CD14-positive monocyte (primary cell): ENCODE measurements at regions not wholly inside any gene's neighbourhood (a gene's known extent, or its start where the extent isn't known, plus 50 kb on each side); places are given as distances from the start of the nearest gene placed in this dataset.

Experiments used
- DNase-seq, 3 donors: peaks; one replicate each; pipeline ENCODE4 v3.0.0-alpha.2; 2011 to 2022
- H2AFZ ChIP-seq: 2 replicates; pipeline ENCODE4 v1.6.0; 2012; ENCODE audit warnings: mild to moderate bottlenecking, low read depth, low read length, inconsistent platforms; ENCODE audit not compliant: insufficient read depth, poor library complexity, severe bottlenecking
- H3K27ac ChIP-seq, 2 donors: 1 replicate in 1 of 2; 2 replicates in 1 of 2; pipeline ENCODE4 v1.5.1; 2012 to 2013; ENCODE audit warnings: low read length in 2 of 2, control low read depth in 1 of 2, inconsistent platforms in 1 of 2, low read depth in 1 of 2, mild to moderate bottlenecking in 1 of 2
- H3K27me3 ChIP-seq, 2 donors: one replicate each; pipeline versions ENCODE4 v1.6.0 to v1.6.1; 2011 to 2013; ENCODE audit warnings: low read length in 2 of 2; ENCODE audit not compliant: control insufficient read depth in 2 of 2, insufficient read depth in 2 of 2
- H3K36me3 ChIP-seq, 2 donors: replicated peaks in 1 of 2; 1 replicate in 1 of 2; 2 replicates in 1 of 2; pipeline versions ENCODE4 v1.5.1 to v1.6.1; 2012 to 2013; ENCODE audit warnings: low read length in 2 of 2, control low read depth in 1 of 2, inconsistent platforms in 1 of 2, mild to moderate bottlenecking in 1 of 2; ENCODE audit not compliant: insufficient read depth in 2 of 2, control insufficient read depth in 1 of 2
- H3K4me1 ChIP-seq, 2 donors: 1 replicate in 1 of 2; 2 replicates in 1 of 2; pipeline versions ENCODE4 v1.5.1 to v1.6.1; 2012 to 2013; ENCODE audit warnings: low read length in 2 of 2, control low read depth in 1 of 2, inconsistent platforms in 1 of 2, mild to moderate bottlenecking in 1 of 2, moderate library complexity in 1 of 2; ENCODE audit not compliant: insufficient read depth in 2 of 2, control insufficient read depth in 1 of 2
- H3K4me2 ChIP-seq: replicated peaks from 2 replicates; pipeline ENCODE3; 2012; ENCODE audit warnings: low read length, moderate library complexity, mild to moderate bottlenecking; ENCODE audit not compliant: poor library complexity, severe bottlenecking; ENCODE audit errors: extremely low read depth
- H3K4me3 ChIP-seq, 3 experiments: fragments of 200-600 bp in 1 of 3; sonication (generic) in 1 of 3; replicated peaks in 1 of 3; 1 replicate in 2 of 3; 2 replicates in 1 of 3; pipeline ENCODE4 v1.5.1; 2011 to 2013; ENCODE audit warnings: low read length in 3 of 3, mild to moderate bottlenecking in 3 of 3, control low read depth in 2 of 3, low read depth in 2 of 3, inconsistent platforms in 1 of 3, moderate library complexity in 1 of 3
- H3K79me2 ChIP-seq: 2 replicates; pipeline ENCODE4 v1.6.0; 2012; ENCODE audit warnings: mild to moderate bottlenecking, control low read depth, inconsistent platforms, low read length, moderate library complexity; ENCODE audit not compliant: insufficient read depth
- H3K9ac ChIP-seq: 2 replicates; pipeline ENCODE4 v1.6.0; 2017; ENCODE audit warnings: low read length, mild to moderate bottlenecking; ENCODE audit not compliant: insufficient read depth, poor library complexity, severe bottlenecking
- H3K9me3 ChIP-seq, 2 donors: replicated peaks in 1 of 2; 1 replicate in 1 of 2; 2 replicates in 1 of 2; pipeline versions ENCODE4 v1.5.1 to v1.6.1; 2012 to 2013; ENCODE audit warnings: low read length in 2 of 2, control low read depth in 1 of 2; ENCODE audit not compliant: control insufficient read depth in 1 of 2, insufficient read depth in 1 of 2
- H4K20me1 ChIP-seq: 2 replicates; pipeline ENCODE4 v1.6.0; 2012; ENCODE audit warnings: mild to moderate bottlenecking, low read length, control low read depth, moderate library complexity; ENCODE audit not compliant: insufficient read depth
- H3K27ac Mint-ChIP-seq, 7 donors: one replicate each; pipeline ENCODE4 v1.8.0; 2020; ENCODE audit warnings: mild to moderate bottlenecking in 7 of 7, mixed read lengths in 7 of 7, moderate library complexity in 6 of 7, inconsistent platforms in 2 of 7
- H3K27me3 Mint-ChIP-seq, 3 donors: one replicate each; pipeline ENCODE4 v1.8.0; 2021 to 2022; ENCODE audit warnings: low read depth in 3 of 3, mild to moderate bottlenecking in 3 of 3, mixed read lengths in 3 of 3, moderate library complexity in 3 of 3, inconsistent platforms in 1 of 3
- H3K36me3 Mint-ChIP-seq, 2 donors: one replicate each; pipeline ENCODE4 v1.8.0; 2020; ENCODE audit warnings: mixed read lengths in 2 of 2, inconsistent platforms in 1 of 2, mild to moderate bottlenecking in 1 of 2
- H3K4me1 Mint-ChIP-seq: one replicate; pipeline ENCODE4 v1.8.0; 2020; ENCODE audit warnings: mild to moderate bottlenecking, mixed read lengths
- H3K4me3 Mint-ChIP-seq, 2 donors: one replicate each; pipeline ENCODE4 v1.8.0; 2020; ENCODE audit warnings: mild to moderate bottlenecking in 2 of 2, mixed read lengths in 2 of 2, moderate library complexity in 1 of 2
- H3K9me3 Mint-ChIP-seq, 7 donors: one replicate each; pipeline ENCODE4 v1.8.0; 2020 to 2022; ENCODE audit warnings: mixed read lengths in 7 of 7, mild to moderate bottlenecking in 6 of 7, moderate library complexity in 6 of 7, inconsistent platforms in 2 of 7
- CTCF ChIP-seq: fragments of 200-600 bp; IDR thresholded peaks from one replicate; pipeline ENCODE4 v1.8.0; 2022; ENCODE audit warnings: antibody characterized with exemption, mild to moderate bottlenecking
- WGBS: methylation state at CpG from one replicate; pipeline ENCODE4 v1.1.5; 2013; ENCODE audit warnings: missing lambda C conversion rate; ENCODE audit not compliant: insufficient coverage; 5-methylcytosine and 5-hydroxymethylcytosine counted together
- intact Hi-C, 2 donors: fragments of 100-400 bp; cut with micrococcal nuclease; formaldehyde crosslinking; loops; one replicate each; pipeline versions ENCODE4 v1.15.0 to v1.15.1; 2023

GRCh38 chr1:189986516-189986915 is 491.1 kb downstream of the BRINP3 start:
- Histone ChIP-seq H3K27ac (no peak overlapping the region), H3K9ac (no peak overlapping the region), H3K36me3 (no peaks in the 10 kb centered on the region), H3K4me3 (no peak overlapping the region), H3K4me1 (no peaks in the 10 kb centered on the region), H3K27me3 (no peaks in the 10 kb centered on the region), H3K79me2 (no peaks in the 10 kb centered on the region), H2AFZ (no peak overlapping the region), H3K4me2 (no peak overlapping the region), H4K20me1 (no peaks in the 10 kb centered on the region), H3K9me3 (peaks cover 16 to 19% of the 10 kb centered on the region in 2 donors)
- Mint-ChIP-seq H3K9me3 (peaks cover 0 to 7% (median 1%) of the 10 kb centered on the region in 7 donors), H3K4me3 (no peak overlapping the region), H3K27me3 (no peaks in the 10 kb centered on the region), H3K36me3 (no peaks in the 10 kb centered on the region), H3K27ac (no peak overlapping the region), H3K4me1 (no peaks in the 10 kb centered on the region)
- TF ChIP-seq CTCF, result no peak
- intact Hi-C loops, result no loop called here
- DNase-seq, result no peak

- Histone ChIP-seq H3K4me3 (no peak overlapping the region), H3K4me2 (no peak overlapping the region), H3K4me1 (no peaks in the 10 kb centered on the region), H3K27ac (no peak overlapping the region), H3K79me2 (no peaks in the 10 kb centered on the region), H2AFZ (no peak overlapping the region), H3K9ac (no peak overlapping the region), H3K9me3 (peaks cover 8 to 9% of the 10 kb centered on the region in 2 donors), H4K20me1 (no peaks in the 10 kb centered on the region), H3K36me3 (no peaks in the 10 kb centered on the region), H3K27me3 (no peaks in the 10 kb centered on the region)
- intact Hi-C loops, result no loop called here
- Mint-ChIP-seq H3K4me3 (no peak overlapping the region), H3K27ac (no peak overlapping the region), H3K27me3 (no peaks in the 10 kb centered on the region), H3K36me3 (no peaks in the 10 kb centered on the region), H3K4me1 (no peaks in the 10 kb centered on the region), H3K9me3 (peaks cover 0 to 6% (median 3%) of the 10 kb centered on the region in 7 donors)
- WGBS, result 100% methylated on average over 1 of the region's 2 CpGs
- DNase-seq, result no peak
- no peak for TF ChIP-seq CTCF
Observed at GRCh38 chr1:189987509-189987908, 490.2 kb downstream of the BRINP3 start.
